PC-9 (cell line): ENCODE measurements at regions not wholly inside any gene's neighbourhood (a gene's known extent, or its start where the extent isn't known, plus 50 kb on each side); places are given as distances from the start of the nearest gene placed in this dataset.

Experiments used
- EZH2 ChIP-seq: fragments of 200-600 bp; sonication (generic); IDR thresholded peaks from 2 replicates; pipeline ENCODE4 v1.8.0; 2017; ENCODE audit warnings: antibody characterized with exemption, low read depth
- TF ChIP-seq, protein P1 (sequence below): fragments of 200-600 bp; sonication (generic); conservative IDR thresholded peaks from 2 replicates; pipeline ENCODE4 v1.6.1; 2017; ENCODE audit warnings: mixed run types, antibody characterized with exemption, mild to moderate bottlenecking, moderate library complexity

DNA sequence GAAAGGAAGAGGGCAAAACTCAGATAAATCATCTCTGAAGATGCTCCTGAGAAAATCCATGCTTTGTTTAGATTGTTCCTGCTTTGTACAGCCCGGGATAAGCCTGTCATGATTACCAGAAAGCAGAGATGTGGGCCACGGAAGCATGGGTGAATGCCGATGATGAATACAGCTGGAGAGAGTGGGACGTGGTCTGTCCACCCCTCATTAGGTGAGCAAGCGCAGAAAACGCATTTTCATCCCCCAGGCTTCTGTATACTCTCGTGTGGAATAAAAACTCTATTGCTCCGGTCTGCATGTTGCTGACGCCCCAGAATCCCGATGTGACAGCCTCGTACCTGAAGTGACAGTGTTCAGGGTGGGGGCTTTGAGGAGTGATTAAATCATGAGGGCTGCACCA, 52.0 kb upstream of the SALL3 start:
- TF ChIP-seq, protein P1, sequence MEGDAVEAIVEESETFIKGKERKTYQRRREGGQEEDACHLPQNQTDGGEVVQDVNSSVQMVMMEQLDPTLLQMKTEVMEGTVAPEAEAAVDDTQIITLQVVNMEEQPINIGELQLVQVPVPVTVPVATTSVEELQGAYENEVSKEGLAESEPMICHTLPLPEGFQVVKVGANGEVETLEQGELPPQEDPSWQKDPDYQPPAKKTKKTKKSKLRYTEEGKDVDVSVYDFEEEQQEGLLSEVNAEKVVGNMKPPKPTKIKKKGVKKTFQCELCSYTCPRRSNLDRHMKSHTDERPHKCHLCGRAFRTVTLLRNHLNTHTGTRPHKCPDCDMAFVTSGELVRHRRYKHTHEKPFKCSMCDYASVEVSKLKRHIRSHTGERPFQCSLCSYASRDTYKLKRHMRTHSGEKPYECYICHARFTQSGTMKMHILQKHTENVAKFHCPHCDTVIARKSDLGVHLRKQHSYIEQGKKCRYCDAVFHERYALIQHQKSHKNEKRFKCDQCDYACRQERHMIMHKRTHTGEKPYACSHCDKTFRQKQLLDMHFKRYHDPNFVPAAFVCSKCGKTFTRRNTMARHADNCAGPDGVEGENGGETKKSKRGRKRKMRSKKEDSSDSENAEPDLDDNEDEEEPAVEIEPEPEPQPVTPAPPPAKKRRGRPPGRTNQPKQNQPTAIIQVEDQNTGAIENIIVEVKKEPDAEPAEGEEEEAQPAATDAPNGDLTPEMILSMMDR = no peak
- TF ChIP-seq EZH2 = no peak
